ENCODE measurements at regions not wholly inside any gene's neighbourhood (a gene's known extent, or its start where the extent isn't known, plus 50 kb on each side); places are given as distances from the start of the nearest gene placed in this dataset.
A peak's percentile ranks its signal among the peaks of the same experiment; 100 is the strongest.

- Histone ChIP-seq H3K27ac (replicated peaks) (no peak overlapping the region), H3K27me3 (ENCODE audit: insufficient read depth, poor library complexity, severe bottlenecking) (no peaks in the 10 kb centered on the region), H3K4me3 (replicated peaks; ENCODE audit: insufficient read depth, low read length) (no peak overlapping the region)
- TF ChIP-seq CTCF (IDR thresholded peaks at IDR 0.05; ENCODE audit: insufficient read depth, low read length): no peak
- no peak for TF ChIP-seq GABPA (IDR thresholded peaks at IDR 0.05; ENCODE audit: low read depth)
- no peak for TF ChIP-seq REST (IDR thresholded peaks at IDR 0.05; ENCODE audit: insufficient replicate concordance, low read depth)
- TF ChIP-seq POLR2AphosphoS5 (IDR thresholded peaks at IDR 0.05; ENCODE audit: low read depth): no peak
- no peak for TF ChIP-seq SPI1 (IDR thresholded peaks at IDR 0.05; ENCODE audit: borderline replicate concordance, low read depth)
- no peak for DNase-seq (ENCODE audit: low read depth in 1 of 2, low spot score in 1 of 2)
Observed at GRCh38 chr14:53304726-53305381, 151.7 kb upstream of the DDHD1 start.

GRCh38 chr14:53295985-53296582 lies 143.0 kb upstream of the DDHD1 start:
- no peak overlapping the region for H3K4me3 ChIP-seq (replicated peaks; ENCODE audit: insufficient read depth, low read length)
- no peak overlapping the region for H3K27ac ChIP-seq (replicated peaks)
- no peaks in the 10 kb centered on the region for H3K27me3 ChIP-seq (ENCODE audit: insufficient read depth, poor library complexity, severe bottlenecking)
- peak in 1 of 2 experiments; percentile 12 for DNase-seq (ENCODE audit: low read depth in 1 of 2, low spot score in 1 of 2)
- peak; percentile 1 for TF ChIP-seq CTCF (IDR thresholded peaks at IDR 0.05; ENCODE audit: insufficient read depth, low read length)
- no peak for TF ChIP-seq SPI1 (IDR thresholded peaks at IDR 0.05; ENCODE audit: borderline replicate concordance, low read depth)
- no peak for TF ChIP-seq GABPA (IDR thresholded peaks at IDR 0.05; ENCODE audit: low read depth)
- TF ChIP-seq POLR2AphosphoS5 (IDR thresholded peaks at IDR 0.05; ENCODE audit: low read depth): no peak
- TF ChIP-seq REST (IDR thresholded peaks at IDR 0.05; ENCODE audit: insufficient replicate concordance, low read depth): no peak

GRCh38 chr14:53295372-53295771 lies 142.2 kb upstream of the DDHD1 start:
- TF ChIP-seq GABPA (IDR thresholded peaks at IDR 0.05; ENCODE audit: low read depth): no peak
- DNase-seq (ENCODE audit: low read depth in 1 of 2, low spot score in 1 of 2): no peak
- no peaks in the 10 kb centered on the region for H3K27me3 ChIP-seq (ENCODE audit: insufficient read depth, poor library complexity, severe bottlenecking)
- no peak overlapping the region for H3K4me3 ChIP-seq (replicated peaks; ENCODE audit: insufficient read depth, low read length)
- H3K27ac ChIP-seq (replicated peaks): no peak overlapping the region

GRCh38 chr14:53286301-53286700 lies 133.2 kb upstream of the DDHD1 start:
- Histone ChIP-seq H3K27ac (replicated peaks) (no peak overlapping the region), H3K4me3 (replicated peaks; ENCODE audit: insufficient read depth, low read length) (no peak overlapping the region), H3K27me3 (ENCODE audit: insufficient read depth, poor library complexity, severe bottlenecking) (no peaks in the 10 kb centered on the region)
- TF ChIP-seq SPI1 (IDR thresholded peaks at IDR 0.05; ENCODE audit: borderline replicate concordance, low read depth) (no peak), POLR2AphosphoS5 (IDR thresholded peaks at IDR 0.05; ENCODE audit: low read depth) (no peak), CTCF (IDR thresholded peaks at IDR 0.05; ENCODE audit: insufficient read depth, low read length) (no peak), GABPA (IDR thresholded peaks at IDR 0.05; ENCODE audit: low read depth) (no peak), REST (IDR thresholded peaks at IDR 0.05; ENCODE audit: insufficient replicate concordance, low read depth) (no peak)
- no peak for DNase-seq (ENCODE audit: low read depth in 1 of 2, low spot score in 1 of 2)

Data from HL-60 (cell line).